Endothelial cell of umbilical vein (primary cell): ENCODE measurements at regions not wholly inside any gene's neighbourhood (a gene's known extent, or its start where the extent isn't known, plus 50 kb on each side); places are given as distances from the start of the nearest gene placed in this dataset.

Experiments used
- BruUV-seq: library from RNA; stranded (reverse); fragments of 400-500 nt; replicated peaks from 2 replicates; lab custom pipeline; 2021; lab: Mats Ljungman, UMichigan
- CTCF ChIA-PET: fragments of 300-600, 350-600 bp; sonication (Branson Sonifier 250); formaldehyde crosslinking; loops from one replicate; lab custom pipeline; 2021; ENCODE audit warnings: antibody characterized with exemption, inconsistent platforms; lab: Charles Lee
- POLR2A ChIA-PET: fragments of 300-600, 350-600 bp; sonication (Branson Sonifier 250); formaldehyde crosslinking; loops from one replicate; lab custom pipeline; 2021; ENCODE audit warnings: antibody characterized with exemption, inconsistent platforms; lab: Charles Lee
- DNase-seq: peaks from one replicate; pipeline ENCODE4 v3.0.0-alpha.2; 2011; ENCODE audit warnings: low read depth, low spot score
- FAIRE-seq: peaks from 2 replicates; lab custom pipeline; 2011; peaks lifted over from hg19 to GRCh38; lab: Jason Lieb, UNC
- H2AFZ ChIP-seq: 2 replicates; pipeline ENCODE4 v1.6.0; 2012; ENCODE audit warnings: low read depth, low read length, control low read depth, inconsistent platforms
- H3K27ac ChIP-seq: 2 replicates; pipeline ENCODE4 v1.5.1; 2011; ENCODE audit warnings: low read depth, mild to moderate bottlenecking, control low read depth, low read length, moderate library complexity; ENCODE audit not compliant: insufficient read depth
- H3K27me3 ChIP-seq, 2 experiments: 2 replicates each; pipeline versions ENCODE4 v1.6.0 to v1.6.1; 2011; ENCODE audit warnings: low read length in 2 of 2, mixed read lengths in 1 of 2; ENCODE audit not compliant: control insufficient read depth in 2 of 2, insufficient read depth in 2 of 2
- H3K36me3 ChIP-seq, 2 experiments: 2 replicates in 1 of 2; 3 replicates in 1 of 2; pipeline ENCODE4 v1.5.1; 2011; ENCODE audit warnings: low read length in 2 of 2, mild to moderate bottlenecking in 1 of 2, moderate library complexity in 1 of 2; ENCODE audit not compliant: control insufficient read depth in 2 of 2, insufficient read depth in 2 of 2; ENCODE audit errors: extremely low read depth in 1 of 2
- H3K4me1 ChIP-seq: 3 replicates; pipeline ENCODE4 v1.5.1; 2011; ENCODE audit warnings: mild to moderate bottlenecking, low read length; ENCODE audit not compliant: control insufficient read depth, insufficient read depth; ENCODE audit errors: extremely low read depth
- H3K4me2 ChIP-seq: 2 replicates; pipeline ENCODE4 v1.6.1; 2011; ENCODE audit warnings: low read length, control low read depth, mixed read lengths; ENCODE audit not compliant: insufficient read depth
- H3K4me3 ChIP-seq, 3 experiments: fragments of 200-600 bp in 1 of 3; sonication (generic), shearing (Covaris generic) in 1 of 3; replicated peaks in 1 of 3; 2 replicates each; pipeline ENCODE4 v1.5.1; 2011 to 2016; ENCODE audit warnings: control low read depth in 3 of 3, low read length in 3 of 3, mild to moderate bottlenecking in 2 of 3, inconsistent platforms in 1 of 3, low read depth in 1 of 3, moderate library complexity in 1 of 3; ENCODE audit not compliant: insufficient read depth in 1 of 3
- H3K79me2 ChIP-seq: 2 replicates; pipeline ENCODE4 v1.6.0; 2012; ENCODE audit warnings: low read length, inconsistent platforms; ENCODE audit not compliant: control insufficient read depth, insufficient read depth
- H3K9ac ChIP-seq: replicated peaks from 2 replicates; pipeline ENCODE3; 2011; ENCODE audit warnings: low read length, control low read depth; ENCODE audit not compliant: insufficient read depth; ENCODE audit errors: extremely low read depth
- H3K9me1 ChIP-seq: replicated peaks from 3 replicates; pipeline ENCODE4 v1.6.0; 2011; ENCODE audit warnings: mild to moderate bottlenecking, low read length; ENCODE audit not compliant: control insufficient read depth, insufficient read depth; ENCODE audit errors: extremely low read depth
- H3K9me3 ChIP-seq: replicated peaks from 2 replicates; pipeline ENCODE4 v1.5.1; 2012; ENCODE audit warnings: low read length, inconsistent platforms; ENCODE audit not compliant: control insufficient read depth, insufficient read depth
- H4K20me1 ChIP-seq: replicated peaks from 2 replicates; pipeline ENCODE3; 2011; ENCODE audit warnings: mild to moderate bottlenecking, low read length; ENCODE audit not compliant: control insufficient read depth, insufficient read depth; ENCODE audit errors: extremely low read depth
- CTCF ChIP-seq, 2 donors: IDR thresholded peaks; 1 replicate in 1 of 2; 2 replicates in 1 of 2; pipeline ENCODE4 v1.5.1; 2011; ENCODE audit warnings: low read length in 2 of 2, mild to moderate bottlenecking in 2 of 2, moderate library complexity in 2 of 2, control low read depth in 1 of 2, inconsistent platforms in 1 of 2, low read depth in 1 of 2; ENCODE audit not compliant: insufficient read depth in 1 of 2; ENCODE audit errors: extremely low read depth in 1 of 2
- EZH2 ChIP-seq: IDR thresholded peaks from 2 replicates; pipeline ENCODE4 v1.6.1; 2012; ENCODE audit warnings: borderline replicate concordance, low read depth, mild to moderate bottlenecking, moderate library complexity, low read length, inconsistent platforms; ENCODE audit not compliant: severe bottlenecking
- FOS ChIP-seq: IDR thresholded peaks from 2 replicates; pipeline ENCODE4 v1.6.1; 2011; ENCODE audit warnings: mild to moderate bottlenecking, low read length, moderate library complexity, borderline replicate concordance; ENCODE audit not compliant: insufficient read depth
- GATA2 ChIP-seq: IDR thresholded peaks from 2 replicates; pipeline ENCODE4 v1.7.0; 2011; ENCODE audit warnings: low read depth, mild to moderate bottlenecking, moderate library complexity, mixed read lengths, low read length; ENCODE audit not compliant: insufficient read length, insufficient read depth
- JUN ChIP-seq: IDR thresholded peaks from 2 replicates; pipeline ENCODE4 v1.6.1; 2011; ENCODE audit warnings: borderline replicate concordance, low read depth; ENCODE audit not compliant: insufficient read length, insufficient read depth
- MAX ChIP-seq: IDR thresholded peaks from 2 replicates; pipeline ENCODE4 v1.6.1; 2011; ENCODE audit not compliant: insufficient read depth, insufficient read length
- MYC ChIP-seq: IDR thresholded peaks from one replicate; pipeline ENCODE4 v1.6.1; 2011; ENCODE audit warnings: mild to moderate bottlenecking, low read depth, low read length
- POLR2A ChIP-seq: IDR thresholded peaks from 2 replicates; pipeline ENCODE4 v1.6.1; 2012; ENCODE audit warnings: low read depth, mild to moderate bottlenecking, control low read depth, low read length
- POLR2AphosphoS5 ChIP-seq: IDR thresholded peaks from 2 replicates; pipeline ENCODE4 v1.6.1; 2012; ENCODE audit warnings: low read depth, mild to moderate bottlenecking, control low read depth, low read length, moderate library complexity; ENCODE audit not compliant: insufficient read depth
- dilution Hi-C: fragments of 300-500 bp; cut with MboI; formaldehyde crosslinking; loops from one replicate; pipeline ENCODE4 v1.15.0; 2019; ENCODE audit warnings: low sequenced_read_pairs; ENCODE audit not compliant: extremely low pct_ligation_motif_present
- intact Hi-C: fragments of 100-400 bp; cut with micrococcal nuclease; formaldehyde crosslinking; loops from one replicate; pipeline ENCODE4 v1.10.0; 2022

- ChIA-PET CTCF (interaction anchor here (1.5 to 1.8 kb wide), 2 partner anchors 16 to 31 kb away, joined by 4 to 5 read pairs; no protein-coding TSS in a partner anchor), POLR2A (no interaction called here)
- H3K9ac ChIP-seq = no peak overlapping the region
- dilution Hi-C loops = no loop called here
- TF ChIP-seq POLR2A (no peak), MYC (no peak), JUN (no peak), CTCF (IDR thresholded peaks at IDR 0.05; ENCODE audit: extremely low read depth in 1 of 2, insufficient read depth in 1 of 2, low read depth in 1 of 2, low read length in 2 of 2) (no peak), EZH2 (no peak), FOS (no peak), POLR2AphosphoS5 (no peak), GATA2 (no peak), MAX (no peak)
- no peaks in the 10 kb centered on the region for H3K79me2 ChIP-seq
- intact Hi-C loops = loop anchor here (5.0 kb wide), 1 partner anchor 120 kb away; no protein-coding TSS in a partner anchor
- H4K20me1 ChIP-seq = no peaks in the 10 kb centered on the region
- H3K9me3 ChIP-seq = no peaks in the 10 kb centered on the region
- no peak overlapping the region for H3K4me2 ChIP-seq
- no peak for FAIRE-seq
- H2AFZ ChIP-seq = no peak overlapping the region
- no TSS peak for BruUV-seq
- no peaks in the 10 kb centered on the region for H3K9me1 ChIP-seq
- H3K27ac ChIP-seq = no peak overlapping the region
- peaks cover 24% of the 10 kb centered on the region for H3K4me1 ChIP-seq
- no peaks in the 10 kb centered on the region for H3K27me3 ChIP-seq
- no peak overlapping the region for H3K4me3 ChIP-seq
- H3K36me3 ChIP-seq = no peaks in the 10 kb centered on the region
- DNase-seq = peak; percentile 43
Observed at GRCh38 chr2:41967476-41968181, 80.2 kb upstream of the PKDCC start.
